Prostate gland (tissue), 2 donors: ENCODE measurements at regions not wholly inside any gene's neighbourhood (a gene's known extent, or its start where the extent isn't known, plus 50 kb on each side); places are given as distances from the start of the nearest gene placed in this dataset.

Source experiments
- DNase-seq: peaks from one replicate; pipeline ENCODE4 v3.0.0-alpha.2; 2019; ENCODE audit warnings: low spot score
- H3K27ac ChIP-seq, 2 donors: fragments of 200-600 bp; sonication (generic); 2 replicates each; pipeline ENCODE4 v1.5.1; 2017 to 2019
- H3K27me3 ChIP-seq: fragments of 200-600 bp; sonication (generic); replicated peaks from 2 replicates; pipeline ENCODE4 v1.5.1; 2019; ENCODE audit not compliant: insufficient read depth
- H3K36me3 ChIP-seq, 2 donors: fragments of 200-600 bp; sonication (generic); 1 replicate in 1 of 2; 2 replicates in 1 of 2; pipeline versions ENCODE4 v1.5.1 to v1.8.1; 2017 to 2019
- H3K4me1 ChIP-seq: fragments of 200-600 bp; sonication (generic); replicated peaks from 2 replicates; pipeline ENCODE4 v1.5.1; 2019
- H3K4me3 ChIP-seq, 2 donors: fragments of 200-600 bp; sonication (generic); 2 replicates each; pipeline ENCODE4 v1.5.1; 2017 to 2019
- H3K9me3 ChIP-seq: fragments of 200-600 bp; sonication (generic); 2 replicates; pipeline ENCODE4 v1.5.1; 2017
- POLR2A ChIP-seq: fragments of 450-650 bp; IDR thresholded peaks from one replicate; pipeline ENCODE4 v1.6.1; 2016; ENCODE audit warnings: antibody characterized with exemption, mild to moderate bottlenecking
- POLR2AphosphoS5 ChIP-seq: sonication (generic); formaldehyde crosslinking; IDR thresholded peaks from one replicate; pipeline ENCODE4 v1.6.1; 2017; ENCODE audit warnings: antibody characterized with exemption
- WGBS: methylation state at CpG from one replicate; pipeline ENCODE4 v1.1.5; 2018; 5-methylcytosine and 5-hydroxymethylcytosine counted together
- intact Hi-C: fragments of 100-400 bp; cut with DNase I; formaldehyde crosslinking; loops from one replicate; pipeline ENCODE4 v1.14.2; 2022
- TF ChIP-seq, protein P1 (sequence below), 4 experiments: fragments of 200-600 bp in 2 of 4; fragments of 450-650 bp in 2 of 4; sonication (generic) in 2 of 4; IDR thresholded peaks; 1 replicate in 3 of 4; 2 replicates in 1 of 4; pipeline ENCODE4 v1.5.1; 2016 to 2019; ENCODE audit warnings: antibody characterized with exemption in 4 of 4, mild to moderate bottlenecking in 2 of 4, moderate library complexity in 2 of 4

DNA sequence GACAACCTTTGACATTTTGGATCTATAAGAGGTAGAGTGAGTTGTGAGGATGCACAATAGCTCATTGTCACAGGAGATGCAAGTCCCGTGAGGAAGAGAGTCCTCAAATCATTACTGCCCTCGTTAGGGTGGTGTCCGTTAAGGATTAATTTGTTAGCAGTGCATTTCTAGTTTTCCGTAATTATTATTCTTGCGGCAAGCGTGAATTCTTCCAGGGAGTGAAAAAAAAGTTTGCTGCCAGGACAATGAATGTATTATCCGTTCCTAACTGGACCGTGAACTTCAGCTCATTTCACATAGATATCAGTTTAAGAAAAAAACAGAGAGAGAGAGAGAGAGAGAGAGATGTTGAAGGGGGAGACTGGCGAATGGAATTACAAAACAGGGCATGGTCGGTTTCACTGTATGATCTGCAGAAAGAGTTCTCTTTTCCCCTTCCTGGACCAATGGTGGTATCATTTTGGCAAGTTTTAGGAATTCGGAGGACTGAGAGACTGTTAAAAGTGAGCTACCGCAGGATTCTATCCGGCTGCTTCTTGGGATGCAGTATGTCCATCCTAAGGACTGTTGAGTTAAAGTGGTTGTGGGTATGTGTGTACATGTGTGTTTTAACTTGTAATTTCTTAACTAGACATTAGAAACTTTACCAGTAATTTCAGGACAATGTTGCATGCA lies 216.0 kb upstream of the NFIA start:
- no peaks in the 10 kb centered on the region for H3K27me3 ChIP-seq
- no peaks in the 10 kb centered on the region for H3K9me3 ChIP-seq
- intact Hi-C loops = no loop called here
- TF ChIP-seq POLR2A (no peak), POLR2AphosphoS5 (no peak)
- TF ChIP-seq, protein P1, sequence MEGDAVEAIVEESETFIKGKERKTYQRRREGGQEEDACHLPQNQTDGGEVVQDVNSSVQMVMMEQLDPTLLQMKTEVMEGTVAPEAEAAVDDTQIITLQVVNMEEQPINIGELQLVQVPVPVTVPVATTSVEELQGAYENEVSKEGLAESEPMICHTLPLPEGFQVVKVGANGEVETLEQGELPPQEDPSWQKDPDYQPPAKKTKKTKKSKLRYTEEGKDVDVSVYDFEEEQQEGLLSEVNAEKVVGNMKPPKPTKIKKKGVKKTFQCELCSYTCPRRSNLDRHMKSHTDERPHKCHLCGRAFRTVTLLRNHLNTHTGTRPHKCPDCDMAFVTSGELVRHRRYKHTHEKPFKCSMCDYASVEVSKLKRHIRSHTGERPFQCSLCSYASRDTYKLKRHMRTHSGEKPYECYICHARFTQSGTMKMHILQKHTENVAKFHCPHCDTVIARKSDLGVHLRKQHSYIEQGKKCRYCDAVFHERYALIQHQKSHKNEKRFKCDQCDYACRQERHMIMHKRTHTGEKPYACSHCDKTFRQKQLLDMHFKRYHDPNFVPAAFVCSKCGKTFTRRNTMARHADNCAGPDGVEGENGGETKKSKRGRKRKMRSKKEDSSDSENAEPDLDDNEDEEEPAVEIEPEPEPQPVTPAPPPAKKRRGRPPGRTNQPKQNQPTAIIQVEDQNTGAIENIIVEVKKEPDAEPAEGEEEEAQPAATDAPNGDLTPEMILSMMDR (IDR thresholded peaks at IDR 0.05) = no peak
- WGBS = 78% methylated on average over 13 of the region's 13 CpGs
- no peaks in the 10 kb centered on the region for H3K36me3 ChIP-seq
- DNase-seq = no peak
- H3K4me1 ChIP-seq = no peaks in the 10 kb centered on the region
- H3K4me3 ChIP-seq = no peak overlapping the region
- H3K27ac ChIP-seq = no peak overlapping the region

DNA sequence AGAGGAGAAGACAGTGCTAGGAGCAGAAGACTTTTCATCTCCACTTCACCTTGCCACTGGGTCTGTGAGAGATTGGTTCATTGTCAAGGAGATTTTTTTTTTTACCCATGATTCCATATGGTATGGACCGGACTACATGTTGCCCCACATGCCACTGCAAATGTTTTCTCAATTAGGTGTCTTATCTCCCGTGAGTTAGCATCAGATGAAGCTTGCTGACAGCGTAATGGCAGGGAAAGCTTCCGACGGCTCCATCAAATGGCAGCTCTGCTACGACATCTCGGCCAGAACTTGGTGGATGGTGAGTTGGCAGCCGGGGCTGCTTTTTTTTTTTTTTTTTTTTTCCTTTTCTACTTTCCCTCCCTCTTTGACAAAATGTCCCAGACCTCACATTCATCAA lies 217.2 kb upstream of the NFIA start:
- intact Hi-C loops = no loop called here
- H3K9me3 ChIP-seq = no peaks in the 10 kb centered on the region
- TF ChIP-seq, protein P1 (IDR thresholded peaks at IDR 0.05) = no peak
- TF ChIP-seq POLR2AphosphoS5 (no peak), POLR2A (no peak)
- no peak overlapping the region for H3K4me3 ChIP-seq
- no peaks in the 10 kb centered on the region for H3K4me1 ChIP-seq
- 87% methylated on average over 8 of the region's 8 CpGs for WGBS
- H3K36me3 ChIP-seq = no peaks in the 10 kb centered on the region
- H3K27me3 ChIP-seq = no peaks in the 10 kb centered on the region
- no peak for DNase-seq
- no peak overlapping the region for H3K27ac ChIP-seq

DNA sequence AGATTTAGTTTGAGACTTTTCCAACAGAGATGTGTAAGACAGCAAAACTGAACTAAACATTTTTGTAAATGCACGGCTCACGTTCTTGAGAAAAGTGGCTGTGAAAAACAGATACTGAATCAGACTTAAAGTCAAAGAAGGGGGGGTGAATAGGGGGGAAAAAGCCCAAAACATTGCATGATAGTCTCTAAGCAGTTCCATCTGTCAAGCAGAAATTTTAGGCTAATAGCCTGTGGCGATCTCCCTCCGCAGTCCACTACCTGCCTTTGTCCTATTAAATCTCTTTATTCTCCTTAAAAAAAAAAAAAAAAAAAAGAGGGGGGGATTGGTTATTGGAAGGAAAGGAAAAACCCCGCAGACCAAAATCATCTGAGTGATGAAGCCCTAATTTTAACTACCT lies 217.6 kb upstream of the NFIA start:
- H3K4me3 ChIP-seq = no peak overlapping the region
- WGBS = 85% methylated on average over 5 of the region's 5 CpGs
- no peaks in the 10 kb centered on the region for H3K9me3 ChIP-seq
- no peak overlapping the region for H3K27ac ChIP-seq
- DNase-seq = no peak
- H3K4me1 ChIP-seq = no peaks in the 10 kb centered on the region
- no peaks in the 10 kb centered on the region for H3K27me3 ChIP-seq
- H3K36me3 ChIP-seq = no peaks in the 10 kb centered on the region
- intact Hi-C loops = no loop called here
- TF ChIP-seq POLR2AphosphoS5 (no peak), POLR2A (no peak)
- TF ChIP-seq, protein P1 (IDR thresholded peaks at IDR 0.05) = no peak

DNA sequence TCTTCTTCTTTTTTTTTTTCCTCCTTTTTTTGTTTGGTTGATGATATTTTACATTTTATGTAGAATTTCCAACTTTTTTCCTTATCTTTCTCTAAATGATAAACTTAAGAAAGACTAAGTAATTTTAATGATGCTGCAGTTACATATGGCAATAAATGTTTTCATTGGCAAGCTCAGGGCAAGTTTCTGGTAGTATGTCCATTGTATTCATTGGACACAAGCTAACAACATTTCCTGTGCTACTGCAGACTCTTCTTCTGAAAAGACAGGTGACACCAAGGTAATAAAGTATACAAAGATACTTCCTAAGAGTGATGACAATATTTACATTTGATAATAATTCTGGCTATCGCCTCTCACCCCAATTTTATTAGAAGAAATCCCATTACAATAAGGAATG lies 219.2 kb upstream of the NFIA start:
- Histone ChIP-seq H3K27ac (no peak overlapping the region), H3K9me3 (no peaks in the 10 kb centered on the region), H3K36me3 (no peaks in the 10 kb centered on the region), H3K4me3 (no peak overlapping the region), H3K4me1 (no peaks in the 10 kb centered on the region), H3K27me3 (no peaks in the 10 kb centered on the region)
- 95% methylated on average over 1 of the region's 1 CpG for WGBS
- TF ChIP-seq POLR2AphosphoS5 (no peak), POLR2A (no peak)
- TF ChIP-seq, protein P1 (IDR thresholded peaks at IDR 0.05) = no peak
- no peak for DNase-seq
- intact Hi-C loops = no loop called here

DNA sequence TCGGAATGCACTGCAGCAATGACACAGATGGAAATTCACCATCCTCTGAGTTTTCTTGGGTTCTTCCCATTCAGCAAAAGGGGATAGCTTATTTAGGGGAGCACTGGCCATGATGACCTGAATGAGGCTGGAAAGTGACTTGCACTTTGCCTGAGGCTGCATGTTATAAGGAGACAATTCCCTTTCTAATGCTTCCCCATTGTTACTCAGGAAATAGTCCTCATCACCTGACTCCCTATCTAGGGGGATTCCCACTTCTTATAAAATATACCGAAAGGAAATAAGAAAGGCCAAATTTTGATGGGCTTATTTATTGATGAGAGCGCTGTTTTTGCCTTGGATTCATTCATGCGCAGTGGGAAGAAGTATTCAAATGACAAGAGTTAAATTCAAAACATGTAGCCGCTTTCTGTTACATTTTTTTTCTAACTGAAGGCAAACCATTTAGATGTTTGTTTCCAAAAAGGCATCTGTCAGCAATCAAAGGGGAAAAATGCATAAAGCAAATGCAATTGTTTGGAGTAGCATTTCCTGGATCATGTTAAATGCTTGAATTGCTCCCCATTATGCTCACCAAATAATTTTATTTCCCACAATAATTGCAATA lies 220.3 kb upstream of the NFIA start:
- DNase-seq = no peak
- Histone ChIP-seq H3K9me3 (no peaks in the 10 kb centered on the region), H3K4me3 (no peak overlapping the region), H3K36me3 (no peaks in the 10 kb centered on the region), H3K27ac (no peak overlapping the region), H3K4me1 (no peaks in the 10 kb centered on the region), H3K27me3 (no peaks in the 10 kb centered on the region)
- TF ChIP-seq POLR2A = no peak
- intact Hi-C loops = no loop called here
- 71% methylated on average over 5 of the region's 5 CpGs for WGBS
